GM19328 (cell line): ENCODE measurements at regions not wholly inside any gene's neighbourhood (a gene's known extent, or its start where the extent isn't known, plus 50 kb on each side); places are given as distances from the start of the nearest gene placed in this dataset.
"Not testable (repeated sequence)": the region's sequence is repeated elsewhere in the genome, so short reads cannot be mapped to it uniquely, and the experiment has no call there.

Experiments
- ATAC-seq: cut with Tn5 transposase; IDR thresholded peaks from one replicate; pipeline ENCODE4 v1.9.1; 2021; ENCODE audit warnings: mild to moderate bottlenecking, moderate library complexity; ENCODE audit not compliant: unreplicated experiment

DNA sequence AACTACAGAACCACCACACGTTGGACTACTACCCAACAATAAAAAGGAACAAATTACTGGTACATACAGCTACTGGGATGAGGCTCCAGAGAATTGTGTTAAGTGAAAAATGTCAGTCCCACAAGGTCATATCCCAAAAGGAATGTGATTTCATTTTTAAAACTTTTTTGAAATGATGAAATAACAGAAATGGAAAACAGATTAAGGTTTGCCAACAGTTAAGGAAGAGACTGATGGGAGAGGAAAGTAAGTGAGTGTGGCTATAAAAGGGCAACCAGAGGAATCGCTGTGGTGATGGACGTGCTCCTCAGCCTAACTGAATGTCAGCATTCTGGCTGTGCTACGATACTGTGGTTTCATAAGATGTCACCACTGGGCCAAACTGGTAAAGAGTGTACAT, 512.8 kb downstream of the UQCRFS1 start:
- no peak for ATAC-seq

DNA sequence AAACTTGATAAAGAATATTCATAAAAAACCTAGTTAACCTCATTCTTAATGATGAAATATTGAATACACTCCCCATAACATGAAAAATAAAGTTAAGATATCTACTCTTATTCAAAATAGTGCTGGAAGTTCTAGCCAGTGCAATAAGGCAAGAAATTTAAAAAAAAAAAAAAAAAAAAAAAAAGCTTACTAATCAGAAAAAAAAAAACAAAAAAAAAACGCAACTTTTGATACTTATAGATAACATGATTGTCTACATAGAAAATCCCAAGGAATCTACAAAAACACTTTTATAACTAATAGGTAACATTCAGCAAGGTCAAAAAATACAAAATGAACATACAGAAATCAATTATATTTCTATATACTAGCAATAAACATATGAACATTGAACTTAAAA, 515.6 kb downstream of the UQCRFS1 start:
- ATAC-seq = no peak

DNA sequence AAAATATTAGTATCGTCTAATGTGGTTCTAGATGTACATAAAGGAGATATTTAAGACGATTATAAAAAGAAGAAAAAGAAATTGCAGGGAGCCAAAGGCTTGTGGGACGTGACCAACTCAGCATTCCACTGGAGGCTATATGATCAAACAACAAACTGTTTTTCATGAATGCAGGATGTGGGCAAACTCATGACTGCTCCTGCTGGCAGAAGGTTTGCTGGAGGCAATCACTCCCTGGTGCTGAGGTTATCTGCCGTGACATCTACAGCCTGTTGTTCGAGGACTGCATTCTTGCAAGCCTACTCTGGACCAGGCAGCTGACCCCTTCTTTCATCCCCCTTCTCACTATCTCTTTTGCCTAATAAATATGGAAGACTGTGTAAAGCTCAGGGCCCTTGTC, 518.1 kb downstream of the UQCRFS1 start:
- ATAC-seq = no peak

DNA sequence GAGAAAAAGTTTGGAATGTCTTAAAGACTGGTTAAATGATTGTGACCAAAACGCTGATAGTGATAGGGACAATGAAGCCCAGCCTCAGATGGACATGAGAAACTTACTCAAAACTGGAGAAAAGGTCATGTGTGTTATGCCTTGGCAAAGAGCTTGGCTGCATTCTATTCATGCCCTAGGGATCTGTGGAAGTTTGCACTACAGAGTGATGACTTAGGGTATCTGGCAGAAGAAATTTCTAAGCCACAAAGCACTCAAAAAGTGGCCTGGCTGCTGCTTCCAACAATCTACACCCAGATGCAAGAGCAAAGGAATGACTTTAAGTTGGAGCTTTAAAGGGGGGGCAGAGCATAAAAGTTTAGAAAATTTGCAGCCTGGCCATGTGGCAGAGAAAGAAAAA, 521.3 kb downstream of the UQCRFS1 start:
- ATAC-seq = no peak

DNA sequence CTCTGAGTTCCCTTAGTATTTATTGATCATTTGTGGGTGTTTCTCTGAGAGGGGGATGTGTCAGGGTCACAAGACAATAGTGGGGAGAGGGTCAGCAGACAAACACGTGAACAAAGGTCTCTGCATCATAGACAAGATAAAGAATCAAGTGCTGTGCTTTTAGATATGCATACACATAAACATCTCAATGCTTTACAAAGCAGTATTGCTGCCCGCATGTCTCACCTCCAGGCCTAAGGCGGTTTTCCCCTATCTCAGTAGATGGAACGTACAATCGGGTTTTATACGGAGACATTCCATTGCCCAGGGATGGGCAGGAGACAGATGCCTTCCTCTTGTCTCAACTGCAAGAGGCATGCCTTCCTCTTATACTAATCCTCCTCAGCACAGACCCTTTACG, 523.5 kb downstream of the UQCRFS1 start:
- not testable (repeated sequence) for ATAC-seq

DNA sequence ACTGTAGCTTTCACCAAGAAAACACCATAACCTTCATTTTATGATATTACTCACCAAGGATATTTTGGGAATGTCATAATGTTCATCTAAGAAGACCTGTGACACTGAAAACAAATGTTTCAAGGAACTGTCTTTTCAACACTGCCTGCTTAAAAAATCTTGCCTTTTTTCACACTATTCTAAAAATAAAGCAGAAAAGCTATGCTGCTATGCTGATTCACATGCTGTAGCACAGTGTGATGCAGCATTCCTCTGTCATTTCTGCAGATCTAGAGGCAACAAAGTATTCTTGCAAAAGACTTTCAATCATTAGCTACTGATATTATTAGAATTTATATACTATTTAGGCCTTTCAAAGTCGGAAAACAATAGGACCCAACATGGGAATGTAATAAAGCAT, 525.7 kb downstream of the UQCRFS1 start:
- no peak for ATAC-seq

DNA sequence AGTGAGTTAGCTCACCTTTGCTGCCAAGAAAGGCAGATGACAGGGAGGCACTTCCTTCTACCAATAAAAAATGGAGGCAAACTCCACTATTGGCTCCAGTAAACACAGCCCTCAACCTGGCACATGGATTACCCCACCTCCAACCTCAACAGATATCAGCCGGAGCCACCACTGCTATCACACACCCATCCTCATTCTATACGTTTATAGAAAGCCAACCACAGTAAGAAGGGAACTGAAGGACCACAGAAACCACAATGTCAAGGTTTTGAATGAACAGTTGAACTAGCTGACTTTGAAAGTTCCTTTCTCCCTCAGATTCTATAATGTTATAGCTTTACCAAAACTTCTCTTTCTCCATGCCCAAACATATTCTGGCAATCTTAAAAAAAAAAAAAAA, 526.2 kb downstream of the UQCRFS1 start:
- ATAC-seq = no peak

DNA sequence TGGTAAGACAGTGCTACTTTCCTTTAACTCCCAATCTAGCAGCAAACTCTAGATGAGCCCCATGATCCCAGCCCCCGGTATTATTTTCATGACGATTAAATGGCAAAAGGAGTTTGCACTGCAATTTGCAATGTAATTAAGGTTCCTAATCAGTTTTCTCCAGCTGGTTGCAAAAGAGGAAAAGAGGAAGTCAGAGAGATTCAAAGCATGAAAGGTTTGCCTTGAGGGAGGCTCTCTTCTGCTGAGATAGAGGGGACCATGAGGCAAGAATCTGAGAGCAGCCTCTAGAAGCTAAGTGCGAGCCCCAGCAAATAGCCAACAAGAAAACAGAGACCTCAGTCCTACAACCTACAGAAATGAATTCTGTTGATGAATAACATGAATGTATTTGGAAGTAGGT, 527.1 kb downstream of the UQCRFS1 start:
- ATAC-seq = no peak

DNA sequence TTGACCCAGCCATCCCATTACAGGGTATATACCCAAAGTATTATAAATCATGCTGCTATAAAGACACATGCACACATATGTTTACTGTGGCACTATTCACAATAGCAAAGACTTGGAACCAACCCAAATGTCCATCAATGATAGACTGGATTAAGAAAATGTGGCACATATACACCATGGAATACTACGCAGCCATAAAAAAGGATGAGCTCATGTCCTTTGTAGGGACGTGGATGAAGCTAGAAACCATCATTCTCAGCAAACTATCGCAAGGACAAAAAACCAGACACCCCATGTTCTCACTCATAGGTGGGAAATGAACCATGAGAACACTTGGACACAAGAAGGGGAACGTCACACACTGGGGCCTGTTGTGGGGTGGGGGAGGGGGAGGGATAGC, 527.9 kb downstream of the UQCRFS1 start:
- ATAC-seq = not testable (repeated sequence)

DNA sequence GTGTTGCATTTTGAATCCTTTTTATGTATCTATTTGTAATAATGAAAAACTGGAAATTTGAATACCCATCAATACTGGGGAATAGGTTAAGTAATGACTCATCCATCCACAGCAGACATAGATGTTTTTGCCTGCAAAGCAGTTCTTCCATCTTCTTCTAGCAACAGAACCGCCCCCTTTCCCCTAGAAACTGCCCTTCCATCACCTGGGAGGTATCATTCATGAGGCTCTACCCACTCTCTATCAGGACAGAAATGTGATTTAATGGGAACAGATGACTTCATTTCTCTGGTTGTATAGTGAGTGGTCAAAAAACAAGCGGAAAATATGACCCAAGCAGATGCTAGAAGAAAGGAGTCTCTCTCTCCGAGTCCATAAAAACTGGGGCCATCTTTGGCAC, 532.8 kb downstream of the UQCRFS1 start:
- no peak for ATAC-seq

DNA sequence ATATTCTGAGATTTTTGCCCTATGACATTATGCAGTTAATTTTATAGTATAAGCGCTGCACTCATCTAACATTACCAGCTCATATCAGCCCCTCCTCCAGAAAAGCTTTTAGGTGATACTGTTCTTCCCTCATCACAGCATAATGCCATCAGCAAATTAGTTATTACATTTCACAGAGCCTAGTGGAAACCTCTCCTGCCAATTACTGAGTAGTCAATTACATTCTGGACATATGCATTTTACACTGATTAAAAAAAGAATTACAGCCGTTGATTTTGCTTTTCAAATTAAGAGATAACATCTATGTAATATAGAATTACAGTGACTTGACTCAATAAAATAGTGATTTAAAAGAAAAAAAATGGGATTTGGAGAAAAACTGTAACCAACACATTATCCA, 542.1 kb downstream of the UQCRFS1 start:
- no peak for ATAC-seq

DNA sequence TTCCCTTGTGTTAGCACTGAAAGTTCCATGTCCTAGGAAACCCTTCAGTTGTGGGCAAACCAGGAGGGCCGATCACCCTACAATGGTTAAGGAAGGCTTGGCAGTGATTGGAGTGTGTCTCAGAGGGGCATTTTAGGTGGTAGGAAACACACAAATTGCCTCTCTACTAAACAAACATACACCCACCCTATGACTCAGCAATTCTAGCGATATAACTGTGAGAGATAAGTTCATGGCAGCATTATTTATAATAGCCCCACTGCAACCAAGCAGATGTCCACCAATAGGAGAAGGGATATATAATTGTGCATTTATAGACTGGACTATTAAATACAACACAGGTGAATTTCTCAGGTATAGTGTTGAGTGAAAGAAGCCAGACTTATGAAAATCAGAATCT, 543.1 kb downstream of the UQCRFS1 start:
- no peak for ATAC-seq

DNA sequence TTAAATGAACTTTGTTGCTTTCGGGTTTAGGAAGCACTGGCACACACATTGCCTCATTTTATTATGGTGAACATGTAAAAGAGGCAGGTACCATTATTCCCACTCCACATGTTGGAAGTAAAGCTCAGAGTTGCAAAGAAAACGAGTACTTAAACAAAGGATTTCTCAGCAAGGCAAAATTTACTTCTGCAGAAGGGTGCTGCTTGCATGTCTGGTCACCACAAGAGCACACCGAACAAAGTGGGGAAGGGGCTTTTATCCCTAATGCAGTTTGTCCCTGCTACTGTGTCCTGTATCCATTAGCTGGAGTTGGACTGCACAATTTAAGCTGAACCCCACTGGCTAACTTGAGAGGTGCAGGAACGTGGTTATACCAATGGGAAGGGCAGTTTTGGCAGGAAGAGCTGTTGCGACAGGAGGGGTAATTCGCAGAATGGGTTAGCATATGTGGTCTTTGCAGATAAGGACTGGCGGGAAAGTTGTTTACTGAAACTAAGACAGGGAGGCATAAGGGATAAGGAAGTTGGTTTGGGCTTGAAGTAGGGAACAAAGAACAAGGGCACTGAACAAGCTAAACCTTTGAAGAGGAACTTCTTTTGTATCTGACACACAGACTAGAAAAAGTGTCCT, 545.5 kb downstream of the UQCRFS1 start:
- no peak for ATAC-seq

DNA sequence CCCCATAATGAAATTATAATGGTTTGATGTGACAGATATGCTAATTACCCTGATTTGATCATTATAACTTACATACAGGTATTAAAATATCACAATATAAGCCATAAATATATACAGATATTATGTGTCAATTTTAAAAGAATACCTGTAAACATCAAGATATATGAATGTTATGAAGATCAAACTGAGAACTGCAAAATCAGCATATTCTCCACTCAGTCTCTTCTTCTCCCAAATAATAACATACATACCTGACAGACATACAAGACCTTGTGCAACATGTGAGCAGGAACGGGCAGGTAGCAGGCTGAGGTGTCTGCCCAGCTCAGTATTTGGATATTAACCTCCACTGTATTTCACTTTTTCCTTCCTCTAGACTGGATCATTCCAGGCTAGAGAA, 547.2 kb downstream of the UQCRFS1 start:
- no peak for ATAC-seq

DNA sequence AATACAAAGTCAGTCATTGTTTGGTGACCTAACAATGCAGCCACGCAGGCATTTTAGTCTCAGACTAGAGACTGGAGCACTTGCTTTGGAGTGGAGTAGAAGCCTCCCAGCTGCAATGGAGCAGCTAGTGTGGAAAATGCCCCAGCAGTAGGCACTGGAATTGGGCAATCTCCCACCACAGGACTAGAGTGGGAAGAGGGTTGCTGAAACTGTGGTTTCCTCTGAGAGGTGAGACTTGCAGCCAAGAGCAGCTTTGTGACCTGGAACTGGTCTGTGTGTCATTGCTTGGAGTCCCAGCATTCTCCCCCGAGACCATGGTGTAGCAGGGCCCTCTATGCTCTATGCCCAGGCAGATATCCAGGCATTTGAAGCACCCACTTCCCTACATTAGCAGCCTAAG, 556.3 kb downstream of the UQCRFS1 start:
- no peak for ATAC-seq

DNA sequence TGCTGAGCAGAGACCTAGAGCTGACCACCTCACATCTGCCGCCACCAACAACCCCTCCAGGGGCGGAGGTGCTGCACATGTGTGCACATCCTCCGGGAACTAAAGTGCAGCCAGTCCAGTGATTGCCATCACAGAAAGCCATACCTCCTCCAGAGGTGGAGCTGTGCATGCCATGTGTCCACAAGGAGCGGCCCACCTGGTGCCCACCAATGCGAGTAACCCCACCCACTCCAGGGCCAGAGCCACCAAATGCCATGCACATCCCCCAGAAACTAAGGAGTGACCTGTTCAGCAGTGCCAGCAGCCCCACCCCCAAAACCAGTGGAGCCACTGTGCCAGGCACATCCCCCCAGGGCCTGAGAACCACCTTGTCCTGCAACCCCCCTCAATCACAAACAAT, 557.9 kb downstream of the UQCRFS1 start:
- ATAC-seq = no peak

DNA sequence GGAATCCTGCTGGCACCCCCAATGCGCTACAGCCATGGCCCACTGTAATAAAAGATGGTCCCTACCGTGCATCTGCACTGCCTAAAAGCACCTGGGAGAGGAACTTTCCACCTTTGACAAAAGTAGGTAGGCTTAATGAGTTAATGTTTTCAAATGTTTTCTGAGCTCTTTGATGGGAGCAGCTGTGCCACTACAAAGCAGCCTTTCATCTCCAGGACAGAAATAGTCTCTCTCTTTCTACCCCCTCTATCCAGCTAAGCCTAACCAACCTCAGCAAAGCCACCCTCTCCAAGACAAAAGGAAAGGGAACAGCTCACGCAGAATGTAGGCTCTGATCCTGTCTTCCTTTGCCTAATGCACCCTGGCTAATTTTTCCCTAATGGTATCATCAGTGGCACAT, 560.2 kb downstream of the UQCRFS1 start:
- ATAC-seq = no peak

DNA sequence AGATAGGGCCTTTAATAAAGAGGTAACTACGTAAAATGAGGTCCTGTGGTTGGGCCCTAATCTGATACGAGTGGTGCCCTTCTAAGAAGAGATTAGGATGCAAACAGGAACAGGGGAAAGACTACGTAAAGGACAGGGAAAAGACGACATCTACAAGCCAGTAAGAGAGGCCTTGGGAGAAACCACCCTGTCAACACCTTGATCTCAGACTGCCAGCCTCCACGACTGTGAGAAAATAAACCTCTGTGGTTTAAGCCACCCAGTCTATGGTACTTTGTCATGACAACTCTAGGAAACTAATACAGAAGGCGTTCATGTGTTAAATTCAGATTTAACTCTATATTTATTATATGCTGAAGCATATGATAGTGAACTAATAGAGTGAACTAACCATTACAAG, 566.3 kb downstream of the UQCRFS1 start:
- ATAC-seq = no peak

DNA sequence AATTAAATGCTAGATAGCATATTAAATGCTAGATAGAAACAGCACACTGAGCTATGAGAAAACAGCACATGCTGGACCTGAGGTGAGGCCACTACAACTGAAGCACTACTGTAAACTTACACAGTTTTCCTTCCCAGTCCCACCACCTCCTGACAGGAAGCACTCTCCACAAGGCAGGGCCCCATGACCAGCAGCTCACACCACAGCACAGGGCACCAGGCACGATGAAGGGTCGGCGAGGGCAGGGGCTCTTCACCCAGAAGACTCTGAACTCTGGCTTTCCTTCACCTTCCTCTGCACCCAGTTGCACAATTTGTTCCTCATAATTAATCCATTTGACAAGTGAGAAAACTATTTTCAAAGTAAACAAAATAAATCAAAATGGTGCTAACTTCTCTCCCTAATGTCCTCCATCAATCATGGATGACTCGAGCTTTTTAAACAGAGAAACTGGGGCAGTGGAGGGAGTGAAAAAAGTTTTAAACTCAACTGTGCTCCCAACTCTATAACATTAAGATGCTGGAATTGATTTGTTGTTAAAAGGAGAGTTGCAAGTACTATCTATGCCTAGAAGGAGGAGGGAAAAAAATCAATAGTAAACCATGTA, 568.7 kb downstream of the UQCRFS1 start:
- no peak for ATAC-seq

DNA sequence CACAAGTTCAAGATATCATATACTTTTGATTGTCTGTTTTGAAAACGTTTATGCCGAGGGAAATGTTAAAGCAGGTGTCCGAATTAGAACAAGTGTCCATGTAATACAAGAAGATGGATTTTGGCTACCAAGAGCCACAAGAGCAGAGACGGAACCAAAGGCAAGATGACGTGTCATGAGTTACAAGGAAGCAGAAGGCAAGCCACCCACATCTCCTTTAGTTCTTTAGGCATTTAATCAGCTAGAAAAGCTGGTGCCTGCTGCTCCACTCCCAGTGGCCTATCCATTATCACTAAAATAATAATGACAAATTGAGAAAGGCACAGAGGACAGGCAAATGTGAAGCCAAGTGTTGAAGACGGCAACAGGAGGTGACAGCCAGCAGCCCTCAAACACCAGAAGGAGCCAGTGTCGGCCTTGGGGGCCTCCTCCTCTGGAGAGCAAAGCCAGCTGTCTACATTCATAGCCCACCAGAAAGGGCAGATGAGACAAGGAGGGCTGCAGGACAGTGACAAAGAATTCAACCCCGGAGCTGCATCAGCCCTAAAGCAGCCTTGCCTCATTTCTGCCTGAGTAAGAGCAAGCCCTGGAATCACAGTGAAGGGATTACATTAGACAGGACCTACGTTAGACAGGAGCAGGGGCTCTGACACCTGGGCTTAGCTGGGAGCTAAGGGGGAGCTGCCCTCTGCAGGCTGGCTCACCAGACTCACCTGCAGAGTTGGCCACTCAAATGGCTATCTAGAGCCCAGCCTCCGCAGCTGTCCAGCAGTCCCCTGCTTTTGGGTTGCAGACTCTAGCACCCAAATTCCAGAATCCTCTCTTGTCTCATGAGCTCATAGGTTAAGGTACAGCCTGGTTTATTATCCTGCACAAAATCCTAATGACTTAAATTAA, 569.9 kb downstream of the UQCRFS1 start:
- no peak for ATAC-seq

DNA sequence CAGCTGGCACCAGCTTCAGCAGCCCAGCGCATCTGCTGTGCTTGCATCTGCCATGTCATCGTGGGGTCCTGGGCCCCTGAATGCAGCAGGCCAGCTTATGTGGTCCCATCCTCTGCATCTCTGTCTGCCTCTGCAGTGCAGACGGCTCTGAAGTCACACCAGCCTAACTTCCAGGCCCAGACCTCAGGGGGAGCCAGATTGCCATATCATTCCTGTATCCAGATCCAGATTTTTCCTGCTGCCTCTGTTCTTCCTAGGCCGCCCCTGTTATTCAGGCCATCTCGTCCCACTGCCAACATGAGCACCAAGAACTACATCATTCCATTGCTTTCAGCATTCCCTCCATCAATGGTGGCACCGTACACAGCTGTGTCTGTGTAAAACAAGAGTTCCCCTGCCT, 571.6 kb downstream of the UQCRFS1 start:
- ATAC-seq = no peak

DNA sequence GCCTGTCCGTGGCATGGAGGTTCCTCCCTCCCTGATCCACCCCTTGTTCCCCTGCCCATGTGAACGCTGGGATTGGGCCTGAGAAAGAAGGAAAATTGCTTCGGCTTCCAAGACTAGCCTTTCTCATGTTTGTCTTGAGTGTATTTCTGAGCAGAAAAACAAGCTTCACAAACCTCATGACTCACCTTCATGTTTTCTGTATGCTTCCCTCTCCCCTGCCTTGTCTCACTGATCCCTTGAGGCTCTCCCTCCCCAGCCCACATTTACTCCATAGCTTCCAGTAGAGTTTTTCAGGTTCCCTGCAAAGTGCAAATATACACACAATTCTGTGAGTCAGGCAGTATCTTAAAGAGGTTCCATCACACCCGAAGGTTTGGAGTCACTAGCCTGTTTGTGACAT, 572.4 kb downstream of the UQCRFS1 start:
- ATAC-seq = no peak
